ENCODE measurements at regions not wholly inside any gene's neighbourhood (a gene's known extent, or its start where the extent isn't known, plus 50 kb on each side); places are given as distances from the start of the nearest gene placed in this dataset.

GRCh38 chr2:81195774-81196382 is 891.3 kb upstream of the LRRTM1 start:
- TF ChIP-seq, protein P1, sequence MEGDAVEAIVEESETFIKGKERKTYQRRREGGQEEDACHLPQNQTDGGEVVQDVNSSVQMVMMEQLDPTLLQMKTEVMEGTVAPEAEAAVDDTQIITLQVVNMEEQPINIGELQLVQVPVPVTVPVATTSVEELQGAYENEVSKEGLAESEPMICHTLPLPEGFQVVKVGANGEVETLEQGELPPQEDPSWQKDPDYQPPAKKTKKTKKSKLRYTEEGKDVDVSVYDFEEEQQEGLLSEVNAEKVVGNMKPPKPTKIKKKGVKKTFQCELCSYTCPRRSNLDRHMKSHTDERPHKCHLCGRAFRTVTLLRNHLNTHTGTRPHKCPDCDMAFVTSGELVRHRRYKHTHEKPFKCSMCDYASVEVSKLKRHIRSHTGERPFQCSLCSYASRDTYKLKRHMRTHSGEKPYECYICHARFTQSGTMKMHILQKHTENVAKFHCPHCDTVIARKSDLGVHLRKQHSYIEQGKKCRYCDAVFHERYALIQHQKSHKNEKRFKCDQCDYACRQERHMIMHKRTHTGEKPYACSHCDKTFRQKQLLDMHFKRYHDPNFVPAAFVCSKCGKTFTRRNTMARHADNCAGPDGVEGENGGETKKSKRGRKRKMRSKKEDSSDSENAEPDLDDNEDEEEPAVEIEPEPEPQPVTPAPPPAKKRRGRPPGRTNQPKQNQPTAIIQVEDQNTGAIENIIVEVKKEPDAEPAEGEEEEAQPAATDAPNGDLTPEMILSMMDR (IDR thresholded peaks at IDR 0.05), result no peak
- TF ChIP-seq ZFX (IDR thresholded peaks at IDR 0.05; ENCODE audit: borderline replicate concordance), result no peak
- H3K27ac ChIP-seq, result no peak overlapping the region

DNA sequence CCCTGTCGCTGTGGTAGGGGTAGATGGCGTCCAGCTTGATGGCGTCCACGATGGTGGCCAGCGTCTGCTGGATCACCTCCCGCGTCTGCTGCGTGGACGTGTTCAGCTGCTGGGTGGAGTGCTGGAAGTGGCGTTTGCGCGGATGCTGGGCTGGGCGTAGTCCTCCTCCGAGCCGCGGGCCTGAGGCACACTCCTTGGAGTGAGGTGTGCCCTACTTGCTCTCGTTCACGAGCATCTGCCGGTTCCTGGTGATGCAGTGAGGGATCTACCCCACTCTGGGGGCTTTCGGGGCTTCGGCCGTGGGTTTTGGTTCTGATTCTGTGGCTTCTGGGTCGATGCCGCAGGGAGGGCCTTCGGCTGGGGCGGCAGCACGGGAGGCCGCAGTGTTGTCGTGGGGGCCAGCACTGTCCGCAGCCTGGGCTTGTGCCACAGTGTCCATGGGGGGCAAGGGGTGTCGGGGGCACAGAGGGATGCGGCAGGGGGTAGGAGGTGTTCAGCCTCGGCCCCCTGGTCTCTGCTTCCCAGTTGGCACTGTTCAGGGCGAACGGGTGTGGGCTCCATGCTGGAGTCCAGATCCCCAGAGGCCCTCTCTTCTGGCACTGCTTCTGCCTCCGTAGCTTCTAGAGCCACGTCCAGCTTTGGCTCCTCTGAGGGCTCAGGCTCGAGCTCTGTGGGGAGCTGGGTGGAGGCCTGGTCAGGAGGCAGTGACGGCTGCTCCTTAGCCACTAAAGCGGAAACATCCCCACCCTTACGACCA is 890.6 kb upstream of the LRRTM1 start:
- TF ChIP-seq ZFX (IDR thresholded peaks at IDR 0.05; ENCODE audit: borderline replicate concordance), result no peak
- no peak overlapping the region for H3K27ac ChIP-seq

DNA sequence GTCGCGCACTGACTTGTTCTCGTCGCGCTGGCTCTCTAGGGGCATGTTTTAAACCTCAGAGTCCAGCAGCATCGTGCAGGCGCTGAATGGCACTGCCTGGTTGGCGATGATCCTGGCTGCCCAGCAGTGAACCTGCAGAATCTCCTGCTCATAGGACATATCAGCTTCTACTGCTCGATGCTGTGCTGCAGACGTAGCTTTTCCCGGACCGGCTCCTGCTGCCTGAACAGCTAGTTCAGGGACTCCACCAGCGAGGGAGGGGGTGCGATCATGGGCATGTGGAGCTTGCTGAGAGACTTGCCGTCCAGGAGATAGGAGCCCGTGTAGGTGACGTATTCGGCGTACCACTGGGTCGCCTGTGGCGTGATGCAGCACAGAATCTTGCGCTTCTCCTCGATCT is 890.0 kb upstream of the LRRTM1 start:
- TF ChIP-seq, protein P1 (IDR thresholded peaks at IDR 0.05), result no peak
- no peak for TF ChIP-seq ZFX (IDR thresholded peaks at IDR 0.05; ENCODE audit: borderline replicate concordance)
- no peak overlapping the region for H3K27ac ChIP-seq

GRCh38 chr2:81194176-81194575 is 889.6 kb upstream of the LRRTM1 start:
- TF ChIP-seq, protein P1 (IDR thresholded peaks at IDR 0.05), result no peak
- TF ChIP-seq ZFX (IDR thresholded peaks at IDR 0.05; ENCODE audit: borderline replicate concordance), result no peak
- no peak overlapping the region for H3K27ac ChIP-seq

DNA sequence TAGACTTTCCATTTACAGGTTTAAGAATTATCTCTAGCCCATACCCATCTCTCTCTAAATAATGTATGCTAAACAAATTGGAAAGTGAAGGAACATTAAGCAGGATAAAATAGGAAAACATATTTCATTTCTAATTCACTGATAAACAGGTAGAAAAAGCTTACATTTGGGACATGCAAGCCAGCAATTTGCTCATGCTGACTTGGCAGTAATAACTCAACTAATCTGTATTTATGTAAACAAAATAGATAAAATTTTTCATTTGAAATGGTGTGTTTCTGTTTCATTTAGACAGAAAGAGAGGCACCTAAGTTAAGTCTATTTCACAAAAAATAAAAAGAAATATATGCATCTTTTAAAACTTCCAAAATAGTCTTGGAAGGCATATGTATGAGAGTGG is 877.3 kb upstream of the LRRTM1 start:
- no peak overlapping the region for H3K27ac ChIP-seq
- TF ChIP-seq, protein P1 (IDR thresholded peaks at IDR 0.05), result no peak
- TF ChIP-seq ZFX (IDR thresholded peaks at IDR 0.05; ENCODE audit: borderline replicate concordance), result no peak

GRCh38 chr2:81171447-81171846 is 866.9 kb upstream of the LRRTM1 start:
- TF ChIP-seq ZFX (IDR thresholded peaks at IDR 0.05; ENCODE audit: borderline replicate concordance), result no peak
- TF ChIP-seq, protein P1 (IDR thresholded peaks at IDR 0.05), result no peak
- no peak overlapping the region for H3K27ac ChIP-seq

DNA sequence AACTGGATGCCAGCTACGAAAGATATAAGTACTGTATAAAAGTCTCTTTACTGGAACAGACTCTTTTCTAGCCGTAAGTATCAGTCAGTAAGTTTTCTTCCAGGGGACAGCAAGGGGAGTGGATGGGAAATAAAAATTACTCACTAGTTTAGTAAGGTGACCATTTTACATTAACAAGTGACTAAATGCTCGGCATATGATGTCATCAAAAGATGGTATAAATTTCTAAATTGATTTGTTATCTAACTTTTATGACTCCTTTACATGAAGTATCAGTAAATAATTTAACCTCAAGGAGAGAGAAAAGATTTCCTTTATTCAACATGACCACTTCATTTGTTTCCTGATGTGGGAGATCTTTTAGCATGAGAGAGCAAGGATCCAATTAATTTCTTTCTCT is 859.0 kb upstream of the LRRTM1 start:
- no peak overlapping the region for H3K27ac ChIP-seq
- no peak for TF ChIP-seq ZFX (IDR thresholded peaks at IDR 0.05; ENCODE audit: borderline replicate concordance)
- TF ChIP-seq, protein P1 (IDR thresholded peaks at IDR 0.05), result no peak

Measured in 22Rv1 (cell line).